ENCODE measurements at regions not wholly inside any gene's neighbourhood (a gene's known extent, or its start where the extent isn't known, plus 50 kb on each side); places are given as distances from the start of the nearest gene placed in this dataset.

GRCh38 chr15:93706495-93707292, 524.7 kb upstream of the MCTP2 start:
- Histone ChIP-seq H3K4me2 (ENCODE audit: low read depth, low read length, poor library complexity, severe bottlenecking) (no peak overlapping the region), H3K9me2 (replicated peaks; ENCODE audit: low read depth, low read length) (no peaks in the 10 kb centered on the region), H4K20me1 (ENCODE audit: insufficient read depth, low read length, poor library complexity, severe bottlenecking) (no peaks in the 10 kb centered on the region), H3F3A (ENCODE audit: low read depth) (no peaks in the 10 kb centered on the region), H3K9ac (ENCODE audit: low read depth, low read length, poor library complexity, severe bottlenecking) (no peak overlapping the region), H3K79me2 (ENCODE audit: insufficient read depth, low read length) (no peaks in the 10 kb centered on the region), H3K4me1 (ENCODE audit: insufficient read depth, low read length, poor library complexity, severe bottlenecking) (no peaks in the 10 kb centered on the region), H3K27me3 (ENCODE audit: insufficient read depth, low read length, poor library complexity, severe bottlenecking) (no peaks in the 10 kb centered on the region), H2AFZ (ENCODE audit: low read length) (no peak overlapping the region), H3K9me3 (ENCODE audit: insufficient read depth, low read depth, low read length) (no peaks in the 10 kb centered on the region), H3K4me3 (ENCODE audit: low read length, poor library complexity, severe bottlenecking) (no peak overlapping the region), H3K36me3 (ENCODE audit: insufficient read depth, low read length) (no peaks in the 10 kb centered on the region)
- TF ChIP-seq EZH2phosphoT487 (IDR thresholded peaks at IDR 0.05; ENCODE audit: borderline replicate concordance) (no peak), CTCF (conservative IDR thresholded peaks at IDR 0.05; ENCODE audit: low read length) (no peak)

- Histone ChIP-seq H3K9me3 (ENCODE audit: insufficient read depth, low read depth, low read length) (no peaks in the 10 kb centered on the region), H3K9me2 (replicated peaks; ENCODE audit: low read depth, low read length) (no peaks in the 10 kb centered on the region), H4K20me1 (ENCODE audit: insufficient read depth, low read length, poor library complexity, severe bottlenecking) (no peaks in the 10 kb centered on the region), H3K9ac (ENCODE audit: low read depth, low read length, poor library complexity, severe bottlenecking) (no peak overlapping the region), H3K4me3 (ENCODE audit: low read length, poor library complexity, severe bottlenecking) (no peak overlapping the region), H3F3A (ENCODE audit: low read depth) (no peaks in the 10 kb centered on the region), H3K27me3 (ENCODE audit: insufficient read depth, low read length, poor library complexity, severe bottlenecking) (no peaks in the 10 kb centered on the region), H3K36me3 (ENCODE audit: insufficient read depth, low read length) (no peaks in the 10 kb centered on the region), H3K4me2 (ENCODE audit: low read depth, low read length, poor library complexity, severe bottlenecking) (no peak overlapping the region), H2AFZ (ENCODE audit: low read length) (no peak overlapping the region), H3K79me2 (ENCODE audit: insufficient read depth, low read length) (no peaks in the 10 kb centered on the region), H3K4me1 (ENCODE audit: insufficient read depth, low read length, poor library complexity, severe bottlenecking) (no peaks in the 10 kb centered on the region)
- TF ChIP-seq EZH2phosphoT487 (IDR thresholded peaks at IDR 0.05; ENCODE audit: borderline replicate concordance) (no peak), CTCF (conservative IDR thresholded peaks at IDR 0.05; ENCODE audit: low read length) (no peak)
Observed at GRCh38 chr15:93705753-93706455, 525.5 kb upstream of the MCTP2 start.

GRCh38 chr15:93703092-93703739, 528.1 kb upstream of the MCTP2 start:
- no peaks in the 10 kb centered on the region for H3K79me2 ChIP-seq (ENCODE audit: insufficient read depth, low read length)
- no peaks in the 10 kb centered on the region for H3K4me1 ChIP-seq (ENCODE audit: insufficient read depth, low read length, poor library complexity, severe bottlenecking)
- H2AFZ ChIP-seq (ENCODE audit: low read length): no peak overlapping the region
- H3K9ac ChIP-seq (ENCODE audit: low read depth, low read length, poor library complexity, severe bottlenecking): no peak overlapping the region
- H3K9me2 ChIP-seq (replicated peaks; ENCODE audit: low read depth, low read length): no peaks in the 10 kb centered on the region
- H3K27me3 ChIP-seq (ENCODE audit: insufficient read depth, low read length, poor library complexity, severe bottlenecking): no peaks in the 10 kb centered on the region
- no peak overlapping the region for H3K4me3 ChIP-seq (ENCODE audit: low read length, poor library complexity, severe bottlenecking)
- no peaks in the 10 kb centered on the region for H4K20me1 ChIP-seq (ENCODE audit: insufficient read depth, low read length, poor library complexity, severe bottlenecking)
- no peaks in the 10 kb centered on the region for H3F3A ChIP-seq (ENCODE audit: low read depth)
- no peak overlapping the region for H3K4me2 ChIP-seq (ENCODE audit: low read depth, low read length, poor library complexity, severe bottlenecking)
- no peak for TF ChIP-seq EZH2phosphoT487 (IDR thresholded peaks at IDR 0.05; ENCODE audit: borderline replicate concordance)
- TF ChIP-seq CTCF (conservative IDR thresholded peaks at IDR 0.05; ENCODE audit: low read length): no peak
- H3K9me3 ChIP-seq (ENCODE audit: insufficient read depth, low read depth, low read length): no peaks in the 10 kb centered on the region
- H3K36me3 ChIP-seq (ENCODE audit: insufficient read depth, low read length): no peaks in the 10 kb centered on the region

Measured in Loucy (cell line).